ENCODE measurements at regions not wholly inside any gene's neighbourhood (a gene's known extent, or its start where the extent isn't known, plus 50 kb on each side); places are given as distances from the start of the nearest gene placed in this dataset.

DNA sequence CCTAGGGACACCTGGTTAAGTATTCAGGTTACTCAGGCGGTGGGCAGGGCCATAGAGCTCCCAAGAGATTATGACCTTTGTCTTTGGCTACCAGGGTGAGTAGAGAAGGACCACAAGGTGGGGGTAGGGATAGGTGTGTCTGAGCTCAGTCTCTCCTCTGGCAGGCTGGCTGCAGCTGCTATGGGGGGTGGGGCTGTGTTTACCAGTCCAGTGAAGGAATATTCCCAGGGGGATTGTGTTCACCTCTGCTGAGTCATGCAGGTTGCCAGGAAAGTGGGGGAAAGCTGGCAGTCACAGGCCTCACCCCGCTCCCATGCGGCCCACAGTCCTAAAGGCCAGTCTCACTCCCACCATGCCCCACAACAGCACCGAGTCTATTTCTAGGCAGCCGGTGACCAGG lies 53.6 kb upstream of the POU5F2 start (continued):
- TF ChIP-seq, protein P1, sequence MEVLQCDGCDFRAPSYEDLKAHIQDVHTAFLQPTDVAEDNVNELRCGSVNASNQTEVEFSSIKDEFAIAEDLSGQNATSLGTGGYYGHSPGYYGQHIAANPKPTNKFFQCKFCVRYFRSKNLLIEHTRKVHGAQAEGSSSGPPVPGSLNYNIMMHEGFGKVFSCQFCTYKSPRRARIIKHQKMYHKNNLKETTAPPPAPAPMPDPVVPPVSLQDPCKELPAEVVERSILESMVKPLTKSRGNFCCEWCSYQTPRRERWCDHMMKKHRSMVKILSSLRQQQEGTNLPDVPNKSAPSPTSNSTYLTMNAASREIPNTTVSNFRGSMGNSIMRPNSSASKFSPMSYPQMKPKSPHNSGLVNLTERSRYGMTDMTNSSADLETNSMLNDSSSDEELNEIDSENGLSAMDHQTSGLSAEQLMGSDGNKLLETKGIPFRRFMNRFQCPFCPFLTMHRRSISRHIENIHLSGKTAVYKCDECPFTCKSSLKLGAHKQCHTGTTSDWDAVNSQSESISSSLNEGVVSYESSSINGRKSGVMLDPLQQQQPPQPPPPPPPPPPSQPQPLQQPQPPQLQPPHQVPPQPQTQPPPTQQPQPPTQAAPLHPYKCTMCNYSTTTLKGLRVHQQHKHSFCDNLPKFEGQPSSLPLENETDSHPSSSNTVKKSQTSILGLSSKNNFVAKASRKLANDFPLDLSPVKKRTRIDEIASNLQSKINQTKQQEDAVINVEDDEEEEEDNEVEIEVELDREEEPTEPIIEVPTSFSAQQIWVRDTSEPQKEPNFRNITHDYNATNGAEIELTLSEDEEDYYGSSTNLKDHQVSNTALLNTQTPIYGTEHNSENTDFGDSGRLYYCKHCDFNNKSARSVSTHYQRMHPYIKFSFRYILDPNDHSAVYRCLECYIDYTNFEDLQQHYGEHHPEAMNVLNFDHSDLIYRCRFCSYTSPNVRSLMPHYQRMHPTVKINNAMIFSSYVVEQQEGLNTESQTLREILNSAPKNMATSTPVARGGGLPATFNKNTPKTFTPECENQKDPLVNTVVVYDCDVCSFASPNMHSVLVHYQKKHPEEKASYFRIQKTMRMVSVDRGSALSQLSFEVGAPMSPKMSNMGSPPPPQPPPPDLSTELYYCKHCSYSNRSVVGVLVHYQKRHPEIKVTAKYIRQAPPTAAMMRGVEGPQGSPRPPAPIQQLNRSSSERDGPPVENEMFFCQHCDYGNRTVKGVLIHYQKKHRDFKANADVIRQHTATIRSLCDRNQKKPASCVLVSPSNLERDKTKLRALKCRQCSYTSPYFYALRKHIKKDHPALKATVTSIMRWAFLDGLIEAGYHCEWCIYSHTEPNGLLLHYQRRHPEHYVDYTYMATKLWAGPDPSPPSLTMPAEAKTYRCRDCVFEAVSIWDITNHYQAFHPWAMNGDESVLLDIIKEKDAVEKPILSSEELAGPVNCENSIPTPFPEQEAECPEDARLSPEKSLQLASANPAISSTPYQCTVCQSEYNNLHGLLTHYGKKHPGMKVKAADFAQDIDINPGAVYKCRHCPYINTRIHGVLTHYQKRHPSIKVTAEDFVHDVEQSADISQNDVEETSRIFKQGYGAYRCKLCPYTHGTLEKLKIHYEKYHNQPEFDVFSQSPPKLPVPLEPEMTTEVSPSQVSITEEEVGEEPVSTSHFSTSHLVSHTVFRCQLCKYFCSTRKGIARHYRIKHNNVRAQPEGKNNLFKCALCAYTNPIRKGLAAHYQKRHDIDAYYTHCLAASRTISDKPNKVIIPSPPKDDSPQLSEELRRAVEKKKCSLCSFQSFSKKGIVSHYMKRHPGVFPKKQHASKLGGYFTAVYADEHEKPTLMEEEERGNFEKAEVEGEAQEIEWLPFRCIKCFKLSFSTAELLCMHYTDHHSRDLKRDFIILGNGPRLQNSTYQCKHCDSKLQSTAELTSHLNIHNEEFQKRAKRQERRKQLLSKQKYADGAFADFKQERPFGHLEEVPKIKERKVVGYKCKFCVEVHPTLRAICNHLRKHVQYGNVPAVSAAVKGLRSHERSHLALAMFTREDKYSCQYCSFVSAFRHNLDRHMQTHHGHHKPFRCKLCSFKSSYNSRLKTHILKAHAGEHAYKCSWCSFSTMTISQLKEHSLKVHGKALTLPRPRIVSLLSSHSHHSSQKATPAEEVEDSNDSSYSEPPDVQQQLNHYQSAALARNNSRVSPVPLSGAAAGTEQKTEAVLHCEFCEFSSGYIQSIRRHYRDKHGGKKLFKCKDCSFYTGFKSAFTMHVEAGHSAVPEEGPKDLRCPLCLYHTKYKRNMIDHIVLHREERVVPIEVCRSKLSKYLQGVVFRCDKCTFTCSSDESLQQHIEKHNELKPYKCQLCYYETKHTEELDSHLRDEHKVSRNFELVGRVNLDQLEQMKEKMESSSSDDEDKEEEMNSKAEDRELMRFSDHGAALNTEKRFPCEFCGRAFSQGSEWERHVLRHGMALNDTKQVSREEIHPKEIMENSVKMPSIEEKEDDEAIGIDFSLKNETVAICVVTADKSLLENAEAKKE (CRISPR knock-in tag; IDR thresholded peaks at IDR 0.05): no peak
- TF ChIP-seq, protein P2, sequence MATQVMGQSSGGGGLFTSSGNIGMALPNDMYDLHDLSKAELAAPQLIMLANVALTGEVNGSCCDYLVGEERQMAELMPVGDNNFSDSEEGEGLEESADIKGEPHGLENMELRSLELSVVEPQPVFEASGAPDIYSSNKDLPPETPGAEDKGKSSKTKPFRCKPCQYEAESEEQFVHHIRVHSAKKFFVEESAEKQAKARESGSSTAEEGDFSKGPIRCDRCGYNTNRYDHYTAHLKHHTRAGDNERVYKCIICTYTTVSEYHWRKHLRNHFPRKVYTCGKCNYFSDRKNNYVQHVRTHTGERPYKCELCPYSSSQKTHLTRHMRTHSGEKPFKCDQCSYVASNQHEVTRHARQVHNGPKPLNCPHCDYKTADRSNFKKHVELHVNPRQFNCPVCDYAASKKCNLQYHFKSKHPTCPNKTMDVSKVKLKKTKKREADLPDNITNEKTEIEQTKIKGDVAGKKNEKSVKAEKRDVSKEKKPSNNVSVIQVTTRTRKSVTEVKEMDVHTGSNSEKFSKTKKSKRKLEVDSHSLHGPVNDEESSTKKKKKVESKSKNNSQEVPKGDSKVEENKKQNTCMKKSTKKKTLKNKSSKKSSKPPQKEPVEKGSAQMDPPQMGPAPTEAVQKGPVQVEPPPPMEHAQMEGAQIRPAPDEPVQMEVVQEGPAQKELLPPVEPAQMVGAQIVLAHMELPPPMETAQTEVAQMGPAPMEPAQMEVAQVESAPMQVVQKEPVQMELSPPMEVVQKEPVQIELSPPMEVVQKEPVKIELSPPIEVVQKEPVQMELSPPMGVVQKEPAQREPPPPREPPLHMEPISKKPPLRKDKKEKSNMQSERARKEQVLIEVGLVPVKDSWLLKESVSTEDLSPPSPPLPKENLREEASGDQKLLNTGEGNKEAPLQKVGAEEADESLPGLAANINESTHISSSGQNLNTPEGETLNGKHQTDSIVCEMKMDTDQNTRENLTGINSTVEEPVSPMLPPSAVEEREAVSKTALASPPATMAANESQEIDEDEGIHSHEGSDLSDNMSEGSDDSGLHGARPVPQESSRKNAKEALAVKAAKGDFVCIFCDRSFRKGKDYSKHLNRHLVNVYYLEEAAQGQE (IDR thresholded peaks at IDR 0.05; ENCODE audit: unreplicated experiment): no peak
- TF ChIP-seq ZNF331 (CRISPR knock-in tag; IDR thresholded peaks at IDR 0.05; ENCODE audit: low read depth) (no peak), STAT1 (IDR thresholded peaks at IDR 0.05; ENCODE audit: unreplicated experiment) (no peak), NANOG (IDR thresholded peaks at IDR 0.05; ENCODE audit: borderline replicate concordance) (no peak), JUNB (IDR thresholded peaks at IDR 0.05; ENCODE audit: unreplicated experiment) (no peak)
